ENCODE measurements at regions not wholly inside any gene's neighbourhood (a gene's known extent, or its start where the extent isn't known, plus 50 kb on each side); places are given as distances from the start of the nearest gene placed in this dataset.

DNA sequence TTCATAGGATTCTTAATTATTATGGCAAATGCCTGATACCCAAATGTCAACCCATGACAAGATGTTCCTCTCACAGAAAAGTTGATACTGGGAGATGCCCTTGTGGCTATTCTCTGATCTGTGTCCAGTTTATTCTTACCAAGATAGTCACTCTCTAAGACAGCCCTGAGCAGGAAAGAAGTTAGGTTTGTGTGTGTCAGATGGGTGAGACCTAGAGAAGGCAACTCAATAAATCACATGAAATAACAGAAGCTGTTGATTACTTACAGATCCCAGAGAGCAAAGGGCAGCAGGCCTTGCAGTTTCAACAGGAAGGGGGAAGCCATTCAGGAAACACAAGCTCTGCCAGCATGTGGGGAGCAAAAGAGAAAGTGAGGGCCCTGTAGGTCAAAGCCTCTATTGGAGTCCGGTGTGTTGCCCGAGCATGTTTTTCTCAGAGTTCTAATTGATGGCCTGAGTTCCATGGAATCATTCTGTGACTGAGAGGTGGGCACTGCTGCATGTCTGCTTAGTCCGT, 1193.7 kb upstream of the CDH18 start:
- TF ChIP-seq CTCF (IDR thresholded peaks at IDR 0.05), result no peak
- no peak for TF ChIP-seq POLR2AphosphoS5 (IDR thresholded peaks at IDR 0.05)
- no peak for TF ChIP-seq POLR2A (IDR thresholded peaks at IDR 0.05)
- no peaks in the 10 kb centered on the region for H3K4me1 ChIP-seq (replicated peaks)
- WGBS, result 79% methylated on average over 3 of the region's 3 CpGs
- H3K9me3 ChIP-seq, result no peaks in the 10 kb centered on the region
- H3K27me3 ChIP-seq (replicated peaks; ENCODE audit: insufficient read depth), result no peaks in the 10 kb centered on the region
- no peak for DNase-seq (ENCODE audit: low spot score)
- H3K27ac ChIP-seq, result no peak overlapping the region
- no peaks in the 10 kb centered on the region for H3K36me3 ChIP-seq
- no peak overlapping the region for H3K4me3 ChIP-seq
- intact Hi-C loops (cut with DNase I), result no loop called here

DNA sequence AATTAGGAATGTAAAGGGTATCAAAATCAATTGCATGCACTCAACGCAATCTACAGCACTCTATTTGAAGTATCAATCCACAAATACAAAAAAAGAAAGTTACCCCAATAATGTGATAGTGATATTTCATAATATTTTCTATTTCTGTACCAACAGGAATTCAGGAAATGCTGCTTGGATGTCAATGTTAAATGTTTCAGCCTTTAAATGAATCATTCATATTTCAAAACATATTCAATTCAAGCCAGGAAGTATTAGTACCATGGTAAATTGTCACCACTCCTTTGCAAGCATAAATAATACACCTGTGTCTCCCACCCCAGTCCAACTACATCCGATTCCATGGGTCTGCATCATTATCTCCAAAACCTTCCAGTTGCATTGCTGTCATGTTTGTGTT, 1185.5 kb upstream of the CDH18 start:
- no peak overlapping the region for H3K27ac ChIP-seq
- H3K27me3 ChIP-seq (replicated peaks; ENCODE audit: insufficient read depth), result no peaks in the 10 kb centered on the region
- H3K36me3 ChIP-seq, result no peaks in the 10 kb centered on the region
- DNase-seq (ENCODE audit: low spot score), result no peak
- no peaks in the 10 kb centered on the region for H3K9me3 ChIP-seq
- no peak for TF ChIP-seq POLR2AphosphoS5 (IDR thresholded peaks at IDR 0.05)
- 95% methylated on average over 2 of the region's 2 CpGs for WGBS
- intact Hi-C loops (cut with DNase I), result no loop called here
- no peak overlapping the region for H3K4me3 ChIP-seq
- no peaks in the 10 kb centered on the region for H3K4me1 ChIP-seq (replicated peaks)

DNA sequence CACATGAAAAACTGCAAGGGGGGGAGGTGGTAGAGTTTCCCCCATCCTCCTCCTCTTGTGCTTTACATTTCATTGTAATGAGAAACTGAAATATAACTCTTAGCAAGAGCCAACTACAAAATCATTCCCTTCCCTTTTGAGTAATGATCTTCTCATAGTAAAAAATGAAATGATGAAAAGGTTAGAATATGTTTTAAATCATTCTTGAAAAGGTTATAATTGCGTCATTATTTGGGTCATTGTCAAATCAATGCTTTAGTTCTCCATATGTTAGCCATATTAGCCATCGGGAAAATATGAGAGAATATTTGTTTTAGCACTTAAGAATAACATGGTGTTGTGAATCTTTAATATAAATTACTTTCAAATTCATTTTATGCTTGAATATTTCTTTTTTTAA, 1185.0 kb upstream of the CDH18 start:
- whole genome bisulfite sequencing, result 96% methylated on average over 2 of the region's 2 CpGs
- H3K36me3 ChIP-seq, result no peaks in the 10 kb centered on the region
- no peak overlapping the region for H3K27ac ChIP-seq
- no peak overlapping the region for H3K4me3 ChIP-seq
- H3K27me3 ChIP-seq (replicated peaks; ENCODE audit: insufficient read depth), result no peaks in the 10 kb centered on the region
- intact Hi-C loops (cut with DNase I), result no loop called here
- TF ChIP-seq POLR2A (IDR thresholded peaks at IDR 0.05) (no peak), POLR2AphosphoS5 (IDR thresholded peaks at IDR 0.05) (no peak), CTCF (IDR thresholded peaks at IDR 0.05) (no peak)
- no peak for DNase-seq (ENCODE audit: low spot score)
- no peaks in the 10 kb centered on the region for H3K4me1 ChIP-seq (replicated peaks)
- H3K9me3 ChIP-seq, result no peaks in the 10 kb centered on the region

DNA sequence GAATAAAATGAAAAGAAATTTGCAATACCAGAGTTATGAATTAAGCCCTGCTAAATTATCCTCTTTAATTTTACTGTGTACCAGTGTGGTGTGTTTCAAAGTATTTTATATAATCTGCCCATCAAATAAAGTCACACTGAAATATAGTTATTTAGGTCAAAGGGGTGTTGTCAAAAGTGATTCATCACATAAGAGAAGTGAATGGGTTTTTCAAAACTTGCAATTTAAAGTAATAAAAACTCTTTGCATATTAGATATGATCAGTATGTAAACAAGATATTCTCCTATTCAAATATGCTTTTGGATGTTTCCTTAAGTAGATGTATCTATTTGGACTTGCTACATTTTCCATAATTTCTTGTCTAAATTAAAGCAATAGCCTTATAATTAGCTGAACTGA, 1183.0 kb upstream of the CDH18 start:
- Histone ChIP-seq H3K4me3 (no peak overlapping the region), H3K27me3 (replicated peaks; ENCODE audit: insufficient read depth) (no peaks in the 10 kb centered on the region), H3K36me3 (no peaks in the 10 kb centered on the region), H3K27ac (no peak overlapping the region), H3K4me1 (replicated peaks) (no peaks in the 10 kb centered on the region), H3K9me3 (no peaks in the 10 kb centered on the region)
- intact Hi-C loops (cut with DNase I), result no loop called here
- no peak for TF ChIP-seq POLR2AphosphoS5 (IDR thresholded peaks at IDR 0.05)
- no peak for TF ChIP-seq POLR2A (IDR thresholded peaks at IDR 0.05)
- no peak for TF ChIP-seq CTCF (IDR thresholded peaks at IDR 0.05)
- no peak for DNase-seq (ENCODE audit: low spot score)

- intact Hi-C loops (cut with DNase I), result no loop called here
- 75% methylated on average over 2 of the region's 2 CpGs for WGBS
- no peak for TF ChIP-seq POLR2A (IDR thresholded peaks at IDR 0.05)
- TF ChIP-seq POLR2AphosphoS5 (IDR thresholded peaks at IDR 0.05), result no peak
- TF ChIP-seq CTCF (IDR thresholded peaks at IDR 0.05), result no peak
- H3K27me3 ChIP-seq (replicated peaks; ENCODE audit: insufficient read depth), result no peaks in the 10 kb centered on the region
- H3K9me3 ChIP-seq, result no peaks in the 10 kb centered on the region
- DNase-seq (ENCODE audit: low spot score), result no peak
- H3K4me3 ChIP-seq, result no peak overlapping the region
- no peaks in the 10 kb centered on the region for H3K4me1 ChIP-seq (replicated peaks)
- no peak overlapping the region for H3K27ac ChIP-seq
- no peaks in the 10 kb centered on the region for H3K36me3 ChIP-seq
Measured at GRCh38 chr5:21168557-21168956, 1180.6 kb upstream of the CDH18 start.
